NCI-H2171 treated with DMSO at 0.1 percent for 48 hours (cell line): ENCODE measurements at regions not wholly inside any gene's neighbourhood (a gene's known extent, or its start where the extent isn't known, plus 50 kb on each side); places are given as distances from the start of the nearest gene placed in this dataset.
"Not testable (repeated sequence)": the region's sequence is repeated elsewhere in the genome, so short reads cannot be mapped to it uniquely, and the experiment has no call there.

Experiments used
- DNase-seq: peaks from one replicate; lab custom pipeline; 2025; lab: John Stamatoyannopoulos, UW

GRCh38 chr3:164375538-164375937 lies 702.8 kb downstream of the SI start:
- DNase-seq, result no peak

GRCh38 chr3:164371681-164372080 lies 706.6 kb downstream of the SI start:
- no peak for DNase-seq

DNA sequence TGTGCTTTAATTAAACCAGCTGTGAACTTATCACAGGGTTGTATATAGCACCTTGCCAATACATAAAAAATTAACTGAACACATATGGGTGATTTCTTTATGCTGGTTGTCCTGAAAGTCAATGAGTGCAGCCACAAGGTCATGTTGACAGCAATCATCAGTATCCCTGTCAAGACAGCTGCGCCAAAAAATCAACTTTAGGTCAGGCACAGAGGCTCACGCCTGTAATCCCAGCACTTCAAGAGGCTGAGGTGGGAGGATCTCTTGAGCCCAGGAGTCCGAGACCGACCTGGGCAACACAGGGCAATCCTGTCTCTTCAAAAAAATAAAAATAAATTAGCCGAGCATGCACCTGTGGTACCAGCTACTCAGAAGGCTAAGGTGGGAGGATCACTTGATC lies 707.3 kb downstream of the SI start:
- no peak for DNase-seq

DNA sequence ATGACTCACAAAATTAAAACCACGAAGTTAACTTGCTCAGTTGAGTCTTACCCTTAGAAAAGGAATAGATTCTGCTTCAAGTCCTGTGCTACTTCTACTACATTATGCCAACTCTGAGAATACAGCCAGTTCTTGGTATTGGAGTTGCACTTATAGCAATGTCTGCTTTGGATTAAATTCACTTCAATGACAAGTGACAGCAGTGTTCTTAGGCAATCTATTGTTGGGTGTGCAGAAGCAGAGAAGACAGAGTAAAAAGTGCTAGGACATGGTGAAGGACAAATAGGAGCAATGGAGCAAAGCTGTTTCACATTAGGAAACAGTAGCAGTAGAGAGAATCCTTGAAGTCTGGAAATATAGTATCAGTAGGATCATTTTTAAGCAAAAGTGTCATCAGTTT lies 713.1 kb downstream of the SI start:
- DNase-seq, result no peak

- DNase-seq, result no peak
Observed at GRCh38 chr3:164364111-164364510, 714.2 kb downstream of the SI start.

GRCh38 chr3:164360738-164361406 lies 717.4 kb downstream of the SI start:
- DNase-seq, result no peak

DNA sequence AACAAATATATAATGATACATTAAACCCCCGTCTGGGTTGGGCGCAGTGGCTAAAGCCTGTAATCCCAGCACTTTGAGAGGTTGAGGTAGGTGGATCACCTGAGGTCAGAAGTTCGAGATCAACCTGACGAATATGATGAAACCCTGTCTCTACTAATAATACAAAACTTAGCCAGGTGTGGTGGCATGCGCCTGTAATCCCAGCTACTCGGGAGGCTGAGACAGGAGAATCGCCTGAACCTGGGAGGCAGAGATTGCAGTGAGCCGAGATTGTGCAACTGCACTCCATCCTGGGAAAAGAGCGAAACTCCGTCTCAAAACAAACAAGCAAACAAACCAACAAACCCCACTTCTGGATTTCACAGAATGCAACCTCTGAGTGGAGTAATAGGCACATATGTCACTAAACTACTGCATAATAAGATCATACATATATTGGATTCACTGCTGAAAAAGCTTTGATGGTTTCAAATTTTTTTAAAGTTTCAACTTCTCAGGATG lies 718.2 kb downstream of the SI start:
- no peak for DNase-seq

DNA sequence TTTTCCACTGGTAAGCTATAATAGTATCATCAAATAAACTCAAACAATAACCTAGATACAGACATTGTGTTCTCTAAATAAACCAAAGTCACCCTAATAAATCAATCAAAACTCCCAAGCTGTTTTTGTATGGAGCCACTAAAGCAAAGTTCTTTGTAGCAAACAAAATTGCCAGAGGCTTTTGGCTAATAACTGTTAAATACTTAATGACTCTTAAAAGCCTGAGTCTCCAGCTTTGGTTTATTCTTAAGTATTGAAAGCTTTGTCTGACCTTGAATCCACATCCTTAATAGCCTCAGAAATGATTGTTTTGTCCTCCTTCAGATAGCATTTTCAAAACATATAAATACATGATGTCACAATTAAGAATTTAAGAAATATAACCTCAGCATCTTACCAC lies 725.3 kb downstream of the SI start:
- no peak for DNase-seq

DNA sequence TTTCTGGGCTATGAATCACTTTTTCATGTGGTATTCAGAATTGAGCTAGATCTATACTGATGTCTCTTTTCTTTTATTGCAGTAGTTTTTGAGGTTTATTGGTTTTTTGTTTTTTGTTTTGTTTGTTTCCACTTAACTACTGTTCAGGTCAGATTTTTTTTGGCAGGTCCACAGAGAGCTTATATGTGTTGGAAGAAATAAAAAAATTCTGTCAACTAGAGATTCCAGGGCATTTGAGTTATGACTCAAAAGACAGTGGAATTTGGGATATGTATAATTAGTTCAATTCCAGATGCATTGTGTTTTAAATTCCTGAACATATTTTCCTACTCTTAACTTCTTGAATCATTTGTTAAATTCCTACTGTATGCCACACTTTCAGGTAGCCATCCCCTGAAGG lies 727.2 kb downstream of the SI start:
- no peak for DNase-seq

DNA sequence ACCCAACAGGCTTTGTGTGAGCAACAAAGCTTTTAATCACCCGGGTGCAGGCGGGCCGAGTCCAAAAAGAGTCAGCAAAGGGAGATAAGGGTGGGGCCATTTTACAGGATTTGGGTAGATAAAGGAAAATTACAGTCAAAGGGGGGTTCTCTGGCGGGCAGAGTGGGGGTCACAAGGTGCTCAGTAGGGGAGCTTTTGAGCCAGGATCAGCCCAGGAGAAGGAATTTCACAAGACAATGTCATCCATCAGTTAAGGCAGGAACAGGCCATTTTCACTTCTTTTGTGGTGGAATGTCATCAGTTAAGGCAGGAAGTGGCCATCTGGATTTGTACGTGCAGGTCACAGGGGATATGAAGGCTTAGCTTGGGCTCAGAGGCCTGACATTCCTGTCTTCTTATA lies 736.1 kb downstream of the SI start:
- DNase-seq, result not testable (repeated sequence)

GRCh38 chr3:164341086-164341485 lies 737.2 kb downstream of the SI start:
- DNase-seq, result no peak

DNA sequence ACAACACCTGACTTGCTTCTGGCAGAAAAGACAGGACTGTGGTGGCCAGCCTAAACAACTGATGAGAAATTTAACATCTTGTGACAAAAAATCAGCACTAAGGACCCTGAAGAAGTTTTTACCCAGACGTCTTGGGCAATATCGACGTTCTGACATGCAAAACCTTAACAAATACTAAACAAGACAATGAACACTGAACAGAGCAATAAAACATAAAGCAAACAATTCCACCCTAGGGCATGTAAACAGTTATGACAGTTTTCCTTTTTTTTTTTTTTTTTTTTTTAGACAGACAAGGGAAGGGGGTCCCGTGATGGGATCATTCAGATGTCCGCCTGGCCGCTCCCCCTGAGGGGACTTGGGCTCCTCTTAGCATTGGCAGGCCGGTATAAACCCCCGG lies 738.0 kb downstream of the SI start:
- no peak for DNase-seq

DNA sequence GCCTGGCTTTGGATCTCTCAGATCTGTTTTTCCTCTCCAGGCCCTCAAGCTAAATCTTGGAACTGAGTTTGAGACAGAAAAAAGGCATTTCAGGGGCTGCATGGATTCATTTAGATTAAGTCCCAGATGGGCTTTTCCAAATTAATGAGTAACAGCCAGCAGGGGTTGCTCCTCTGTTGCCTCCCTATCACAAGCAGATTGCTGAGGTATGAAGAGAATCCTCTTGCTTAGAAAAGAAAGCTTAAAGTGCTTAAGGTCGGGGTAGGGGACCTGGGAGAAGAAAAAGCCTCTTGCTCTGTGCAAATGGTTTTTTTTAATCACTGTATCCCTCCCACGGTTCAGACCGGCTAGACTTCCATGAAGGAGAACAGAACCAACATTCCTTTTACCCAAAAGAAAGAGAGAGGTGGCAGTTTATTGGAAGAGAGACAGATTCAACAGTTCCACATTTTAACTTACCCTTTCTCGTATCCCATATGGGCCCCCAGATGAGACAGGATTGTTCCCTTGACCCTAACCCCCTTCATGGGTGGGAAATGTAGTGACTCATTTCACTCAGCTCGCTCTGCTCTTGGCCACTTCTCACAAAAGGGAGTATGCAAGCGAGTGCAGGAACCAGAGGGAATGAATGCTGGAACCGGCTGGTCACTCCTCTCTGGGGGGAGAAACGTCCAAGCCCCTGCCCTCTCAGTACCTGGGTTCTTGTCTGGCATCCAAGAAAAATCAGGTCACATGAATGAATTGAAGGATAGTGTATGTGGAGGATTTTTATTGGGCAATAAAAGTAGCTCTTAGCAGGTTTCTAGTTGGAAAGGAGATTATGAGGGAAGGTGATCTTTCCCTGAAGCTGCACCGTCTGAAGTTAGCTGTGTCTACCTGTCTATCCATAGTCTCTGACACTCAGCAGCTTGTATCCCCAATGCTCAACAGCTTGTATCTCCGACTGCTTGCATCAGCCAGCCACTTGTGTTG lies 745.2 kb downstream of the SI start:
- peak; percentile 29 for DNase-seq

GRCh38 chr3:164326714-164327113 lies 751.6 kb downstream of the SI start:
- no peak for DNase-seq

- no peak for DNase-seq
Observed at GRCh38 chr3:164320962-164321361, 757.3 kb downstream of the SI start.

- DNase-seq, result no peak
Observed at GRCh38 chr3:164306042-164306441, 772.3 kb downstream of the SI start.

GRCh38 chr3:164303894-164304293 lies 774.4 kb downstream of the SI start:
- DNase-seq, result no peak

- no peak for DNase-seq
Observed at GRCh38 chr3:164302622-164303021, 775.7 kb downstream of the SI start.

- DNase-seq, result not testable (repeated sequence)
Observed at GRCh38 chr3:164291486-164291885, 786.8 kb downstream of the SI start.

- DNase-seq, result no peak
Observed at GRCh38 chr3:164278550-164278949, 799.7 kb downstream of the SI start.

- DNase-seq, result no peak
Observed at GRCh38 chr3:164267053-164267452, 811.2 kb downstream of the SI start.

DNA sequence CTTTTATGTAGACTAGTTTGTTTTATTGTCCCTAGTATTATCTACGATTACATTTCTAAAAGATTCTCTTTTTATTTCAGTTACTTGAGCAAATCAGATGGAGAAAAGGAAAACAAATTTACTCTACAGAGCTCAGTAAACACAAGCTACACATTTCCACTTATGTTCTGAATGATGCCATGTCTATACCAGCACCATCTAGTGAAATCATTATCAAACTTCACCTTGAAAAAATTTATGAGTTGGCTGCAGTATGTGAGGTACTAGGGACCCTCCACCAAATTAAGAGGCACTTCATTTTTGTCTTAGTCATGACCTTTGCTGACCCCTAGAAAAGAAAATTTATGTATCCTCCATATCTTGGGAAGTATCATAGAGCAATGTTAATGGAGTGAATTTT lies 827.4 kb downstream of the SI start:
- peak; percentile 7 for DNase-seq

GRCh38 chr3:164236851-164237250 lies 841.4 kb downstream of the SI start:
- DNase-seq, result no peak
